HEK293T (cell line): ENCODE measurements at regions not wholly inside any gene's neighbourhood (a gene's known extent, or its start where the extent isn't known, plus 50 kb on each side); places are given as distances from the start of the nearest gene placed in this dataset.

Experiments
- ARNT ChIP-seq: fragments of 450-650 bp; IDR thresholded peaks from 2 replicates; pipeline ENCODE4 v1.6.1; 2017; ENCODE audit warnings: mild to moderate bottlenecking
- BHLHE40 ChIP-seq: fragments of 450-650 bp; IDR thresholded peaks from 2 replicates; pipeline ENCODE4 v1.6.1; 2016; ENCODE audit warnings: mild to moderate bottlenecking, moderate library complexity, borderline replicate concordance
- FOXA1 ChIP-seq: fragments of 450-650 bp; IDR thresholded peaks from 2 replicates; pipeline ENCODE4 v1.6.1; 2016; ENCODE audit warnings: mild to moderate bottlenecking
- FOXM1 ChIP-seq: fragments of 450-650 bp; IDR thresholded peaks from 2 replicates; pipeline ENCODE4 v1.6.1; 2017; ENCODE audit warnings: mild to moderate bottlenecking, borderline replicate concordance
- HDGF ChIP-seq: fragments of 450-650 bp; IDR thresholded peaks from 2 replicates; pipeline ENCODE4 v1.6.1; 2017; ENCODE audit warnings: antibody characterized with exemption, borderline replicate concordance
- PKNOX1 ChIP-seq: fragments of 450-650 bp; IDR thresholded peaks from 2 replicates; pipeline ENCODE4 v1.6.1; 2016
- SP1 ChIP-seq: fragments of 450-650 bp; IDR thresholded peaks from 2 replicates; pipeline ENCODE4 v1.6.1; 2017

GRCh38 chr15:58269455-58270414 lies 131.6 kb downstream of the AQP9 start:
- TF ChIP-seq PKNOX1 (no peak), FOXA1 (no peak), SP1 (no peak), BHLHE40 (no peak), HDGF (no peak), ARNT (no peak), FOXM1 (no peak)
